ENCODE measurements at regions not wholly inside any gene's neighbourhood (a gene's known extent, or its start where the extent isn't known, plus 50 kb on each side); places are given as distances from the start of the nearest gene placed in this dataset.
"Not testable (repeated sequence)": the region's sequence is repeated elsewhere in the genome, so short reads cannot be mapped to it uniquely, and the experiment has no call there.

GRCh38 chr2:65628156-65628555 lies 195.8 kb upstream of the SPRED2 start:
- no peak for DNase-seq

GRCh38 chr2:65626831-65627230 lies 194.4 kb upstream of the SPRED2 start:
- DNase-seq, result no peak

DNA sequence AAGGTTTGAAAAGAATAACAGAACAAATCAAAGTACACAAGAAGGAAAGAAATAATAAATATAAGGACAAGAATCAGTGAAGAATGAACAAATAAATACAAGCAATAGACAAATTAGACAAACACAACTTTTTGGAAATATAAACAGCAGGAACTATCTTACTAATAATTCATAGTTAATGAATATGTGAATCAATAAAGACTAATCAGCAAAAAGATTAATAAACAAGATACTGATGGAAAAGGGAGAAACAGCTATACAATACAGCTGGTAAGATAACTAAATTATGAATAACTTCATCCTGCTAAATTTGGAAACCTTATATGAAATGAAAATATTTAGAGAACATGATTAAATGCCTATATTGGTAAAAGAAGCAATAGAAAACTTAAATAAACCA lies 193.6 kb upstream of the SPRED2 start:
- DNase-seq, result no peak

DNA sequence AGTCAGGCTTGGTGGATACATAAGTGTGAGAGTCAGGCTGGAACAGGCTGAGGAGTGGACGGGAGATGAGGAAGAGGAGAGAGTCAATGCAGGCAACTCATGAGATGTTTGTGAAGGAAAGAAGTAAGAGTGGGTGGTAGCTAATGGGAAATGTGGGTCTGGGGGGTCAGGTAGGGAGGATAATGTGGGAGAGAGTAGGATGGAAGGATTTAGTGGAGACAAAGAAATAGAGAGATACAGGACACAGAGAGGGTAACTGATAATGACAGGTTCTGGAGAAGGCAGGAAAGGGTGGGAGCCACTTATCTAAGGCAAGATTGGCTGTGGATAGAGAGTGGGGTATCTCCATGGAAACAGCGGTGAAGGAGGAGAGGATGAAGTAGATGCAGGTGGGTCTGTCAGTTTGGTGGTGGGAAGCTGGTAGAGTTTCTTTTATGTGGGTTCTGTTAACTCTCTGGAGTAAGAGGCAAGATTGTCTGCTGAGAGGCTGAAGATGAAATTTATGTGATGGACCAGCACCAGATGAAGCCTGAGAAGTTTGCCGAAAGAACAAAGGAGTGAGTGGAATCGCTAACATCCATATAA lies 190.6 kb upstream of the SPRED2 start:
- DNase-seq, result no peak

DNA sequence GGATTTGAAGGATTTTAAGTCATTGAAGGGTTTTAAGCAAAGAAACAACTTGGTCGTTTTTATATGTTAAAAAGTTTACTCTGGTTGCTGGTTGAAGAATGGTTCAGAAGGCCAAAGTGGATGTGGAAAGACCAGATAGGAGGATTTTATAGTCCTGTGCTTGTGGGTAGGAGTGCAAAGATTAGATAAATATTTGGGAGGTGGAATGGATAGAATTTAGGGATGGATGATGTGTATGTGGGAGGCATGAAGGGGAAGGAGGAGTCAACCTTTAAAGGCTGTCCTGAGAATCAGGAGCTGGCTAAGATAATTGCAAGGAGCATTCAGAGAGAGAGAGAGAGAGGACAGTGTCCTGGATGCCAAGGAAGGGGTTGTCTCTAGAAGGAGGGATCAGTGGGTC lies 190.1 kb upstream of the SPRED2 start:
- no peak for DNase-seq

GRCh38 chr2:65620524-65620923 lies 188.1 kb upstream of the SPRED2 start:
- no peak for DNase-seq

DNA sequence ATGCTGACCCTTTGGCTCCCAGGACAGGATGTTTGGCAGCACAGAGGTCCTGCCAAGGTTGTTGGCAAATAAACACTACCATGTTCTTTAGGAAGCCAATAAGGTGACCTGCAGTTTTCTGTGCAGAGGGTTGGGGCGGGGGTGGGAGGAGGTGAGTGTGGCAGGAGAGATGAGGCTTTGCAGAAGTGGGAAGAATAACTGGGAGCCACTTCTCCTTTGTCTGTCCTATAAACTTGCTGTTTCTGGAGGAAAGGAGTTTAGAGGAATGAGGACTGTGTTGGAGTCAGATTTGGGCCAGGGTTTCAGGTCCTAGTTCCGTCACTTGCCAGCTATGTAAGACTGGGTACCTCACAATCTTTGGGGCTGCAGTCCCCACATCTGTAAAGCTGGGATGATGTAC lies 187.6 kb upstream of the SPRED2 start:
- DNase-seq, result no peak

DNA sequence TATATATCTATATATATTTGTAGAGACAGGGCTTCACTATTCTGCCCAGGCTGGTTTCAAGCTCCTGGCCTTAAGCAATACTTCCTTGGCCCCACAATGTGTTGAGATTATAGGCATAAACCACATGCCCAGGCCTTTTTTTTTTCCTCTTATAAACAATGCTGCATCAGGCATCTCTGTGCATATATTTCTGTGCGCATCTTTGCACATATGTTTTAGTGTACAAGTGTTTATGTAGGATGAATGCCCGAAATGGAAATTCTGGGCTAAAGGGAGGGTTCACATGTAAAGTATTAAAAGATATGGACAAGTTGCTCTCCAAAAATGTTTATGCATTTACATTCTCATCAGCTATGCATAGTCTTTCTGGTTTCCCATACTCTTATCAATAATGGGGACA lies 183.2 kb upstream of the SPRED2 start:
- DNase-seq, result no peak

GRCh38 chr2:65613968-65614555 lies 181.7 kb upstream of the SPRED2 start:
- DNase-seq, result no peak

DNA sequence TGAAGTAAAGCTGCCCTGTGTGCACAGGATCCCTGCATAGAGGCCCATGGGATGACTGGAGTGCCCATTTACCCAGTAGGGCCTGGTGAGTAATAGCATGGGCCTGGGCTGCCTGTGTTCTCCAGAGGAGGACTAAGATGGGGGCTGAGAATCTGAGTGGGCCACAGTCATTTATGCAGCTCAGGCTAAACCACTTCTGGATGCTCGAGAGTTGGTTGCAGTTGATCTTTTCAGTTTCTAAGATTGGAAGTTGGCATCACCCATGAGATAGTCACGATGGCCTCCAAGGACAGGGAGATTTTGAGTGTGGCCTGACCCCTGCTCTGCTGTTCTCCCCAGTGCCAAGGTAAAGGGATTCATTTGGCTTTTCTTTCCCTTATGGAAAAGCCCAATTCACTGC lies 179.1 kb upstream of the SPRED2 start:
- no peak for DNase-seq

DNA sequence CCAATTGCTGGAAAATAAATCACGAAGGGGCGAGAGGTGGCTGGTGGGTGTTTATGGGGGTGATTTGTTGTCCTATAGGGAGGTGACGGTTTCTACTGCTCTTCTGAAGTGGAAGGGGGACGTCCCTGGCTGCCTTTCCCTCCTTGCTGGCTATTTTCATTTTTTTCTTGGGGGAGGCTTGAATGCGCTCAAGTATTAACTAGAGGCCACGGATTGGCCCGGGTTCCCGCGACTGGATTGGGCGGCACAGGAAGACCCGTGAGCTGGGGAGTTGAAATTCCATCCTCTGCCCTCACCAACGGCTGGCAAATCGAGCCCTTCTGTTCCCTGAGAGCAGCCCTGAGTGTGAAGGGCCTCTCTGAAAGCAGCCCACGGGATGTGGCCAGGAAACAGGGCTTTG lies 176.5 kb upstream of the SPRED2 start:
- DNase-seq, result no peak

GRCh38 chr2:65608466-65608865 lies 176.1 kb upstream of the SPRED2 start:
- DNase-seq, result no peak

- DNase-seq, result no peak
Observed at GRCh38 chr2:65607662-65608305, 175.4 kb upstream of the SPRED2 start.

GRCh38 chr2:65605743-65606058 lies 173.3 kb upstream of the SPRED2 start:
- DNase-seq, result no peak

DNA sequence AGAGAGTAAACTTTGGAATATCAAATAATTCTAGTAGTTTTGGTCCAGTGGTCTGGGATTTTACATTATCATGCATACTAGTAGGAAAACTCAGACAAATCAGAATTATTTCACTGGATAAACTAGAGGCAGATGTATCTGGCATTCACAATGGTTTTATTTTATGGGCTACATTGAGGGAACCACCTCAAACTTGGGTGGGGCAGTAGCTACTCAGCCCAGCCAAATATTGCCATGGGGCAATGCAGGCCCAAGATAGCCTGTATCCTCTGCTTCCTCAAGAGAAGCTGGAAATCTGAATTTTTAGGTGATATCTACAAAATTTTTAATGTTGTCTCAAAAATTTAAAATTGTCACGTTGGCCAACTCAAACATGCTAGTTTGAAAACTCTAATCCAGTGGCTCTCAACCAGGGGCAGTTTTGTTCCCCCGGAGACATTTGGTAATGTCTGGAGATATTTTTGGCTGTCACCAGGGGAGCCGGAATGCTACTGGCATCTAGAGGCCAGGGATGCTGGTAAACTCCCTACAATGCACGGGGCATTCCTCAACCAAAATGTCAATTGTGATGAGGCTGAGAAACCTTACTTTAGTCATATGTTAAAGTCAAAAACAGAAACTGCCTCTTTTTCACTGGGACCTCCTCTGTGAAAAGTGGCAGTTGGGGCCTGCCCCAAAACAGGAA lies 172.8 kb upstream of the SPRED2 start:
- no peak for DNase-seq

GRCh38 chr2:65604246-65604645 lies 171.8 kb upstream of the SPRED2 start:
- no peak for DNase-seq

DNA sequence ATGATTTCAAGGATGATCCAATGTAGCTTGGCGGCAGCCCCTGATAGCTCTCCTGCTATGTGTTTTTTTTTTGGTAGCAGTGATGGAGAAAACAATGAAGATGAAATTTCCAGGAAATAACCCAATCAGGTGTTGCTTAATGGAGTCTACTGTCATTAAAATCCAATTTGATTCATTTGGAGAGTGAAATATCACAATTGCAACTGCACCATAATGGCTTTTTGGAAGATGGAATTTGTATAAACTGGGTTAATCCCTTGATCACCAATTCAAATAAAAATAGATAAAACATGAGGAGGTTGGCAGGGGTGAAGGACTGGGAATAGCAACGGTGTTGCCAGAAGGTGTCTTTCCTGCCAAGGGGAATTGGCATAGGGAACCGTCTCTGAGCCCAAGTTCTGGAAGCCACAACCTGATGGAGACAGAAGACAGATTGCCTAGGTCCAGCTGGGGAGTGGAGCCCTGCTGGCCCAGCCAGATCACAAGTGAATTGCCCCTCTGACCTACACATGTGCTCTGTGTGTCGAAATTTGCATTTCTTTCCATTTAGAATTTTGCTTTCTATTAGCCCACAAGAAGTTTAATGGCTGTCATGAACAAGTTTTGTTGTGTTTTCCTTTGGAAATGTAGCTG lies 170.3 kb upstream of the SPRED2 start:
- DNase-seq, result no peak

DNA sequence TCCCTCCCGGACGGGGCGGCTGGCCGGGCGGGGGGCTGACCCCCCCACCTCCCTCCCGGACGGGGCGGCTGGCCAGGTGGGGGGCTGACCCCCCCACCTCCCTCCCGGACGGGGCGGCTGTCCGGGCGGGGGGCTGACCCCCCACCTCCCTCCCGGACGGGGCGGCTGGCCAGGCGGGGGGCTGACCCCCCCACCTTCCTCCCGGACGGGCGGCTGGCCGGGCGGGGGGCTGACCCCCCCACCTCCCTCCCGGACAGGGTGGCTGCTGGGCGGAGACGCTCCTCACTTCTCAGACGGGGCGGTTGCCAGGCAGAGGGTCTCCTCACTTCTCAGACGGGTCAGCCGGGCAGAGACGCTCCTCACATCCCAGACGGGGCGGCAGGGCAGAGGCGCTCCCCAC lies 168.5 kb upstream of the SPRED2 start:
- not testable (repeated sequence) for DNase-seq

GRCh38 chr2:65600351-65600750 lies 168.0 kb upstream of the SPRED2 start:
- DNase-seq, result not testable (repeated sequence)

DNA sequence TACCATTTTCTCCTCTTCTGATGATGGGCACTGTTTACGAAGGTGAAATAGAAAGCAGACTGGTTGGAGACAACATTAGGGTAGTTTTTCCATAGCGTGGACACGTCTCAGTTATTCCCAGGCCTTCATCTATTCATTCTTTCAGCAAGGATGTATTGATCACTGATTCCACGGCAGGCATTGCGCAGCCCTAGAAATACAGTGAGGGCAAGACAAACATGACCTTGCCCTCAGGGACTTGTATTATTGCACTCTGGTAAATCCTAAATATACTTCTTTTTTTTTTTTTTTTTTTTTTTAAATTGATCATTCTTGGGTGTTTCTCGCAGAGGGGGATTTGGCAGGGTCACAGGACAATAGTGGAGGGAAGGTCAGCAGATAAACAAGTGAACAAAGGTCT lies 167.3 kb upstream of the SPRED2 start:
- DNase-seq, result no peak

DNA sequence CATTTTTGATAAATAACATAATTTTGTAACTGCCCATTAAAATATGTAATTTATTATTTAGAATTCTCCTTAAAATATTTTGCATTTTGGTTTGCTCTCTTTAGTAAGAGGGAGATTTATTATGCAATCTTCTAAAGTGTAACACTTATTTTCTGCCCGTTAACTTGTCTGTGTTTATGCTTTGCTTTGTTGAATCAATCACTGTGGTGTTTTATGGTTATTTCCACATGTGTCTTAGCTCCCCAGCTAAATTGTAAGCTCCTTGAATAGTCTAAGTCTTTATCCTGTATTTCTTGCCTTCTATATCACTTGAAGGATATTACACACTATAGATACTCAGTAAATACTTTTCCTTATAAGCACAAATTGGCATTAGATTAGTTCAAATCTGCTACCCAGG lies 166.6 kb upstream of the SPRED2 start:
- DNase-seq, result no peak

GRCh38 chr2:65598264-65598663 lies 165.9 kb upstream of the SPRED2 start:
- DNase-seq, result no peak

GRCh38 chr2:65595630-65596029 lies 163.2 kb upstream of the SPRED2 start:
- DNase-seq, result no peak

GRCh38 chr2:65594150-65594549 lies 161.8 kb upstream of the SPRED2 start:
- no peak for DNase-seq

All from NCI-H2081 (cell line).